Psoas muscle (tissue), 7 donors: ENCODE measurements at regions not wholly inside any gene's neighbourhood (a gene's known extent, or its start where the extent isn't known, plus 50 kb on each side); places are given as distances from the start of the nearest gene placed in this dataset.

Source experiments
- ATAC-seq, 4 donors: fragments of 200-7000 bp; cut with Tn5 transposase; one replicate each; pipeline ENCODE4 v1.9.1; 2020; ENCODE audit warnings: moderate library complexity in 3 of 4, mild to moderate bottlenecking in 2 of 4
- DNase-seq, 2 donors: peaks; one replicate each; pipeline ENCODE4 v3.0.0-alpha.2; 2020
- H3K27ac ChIP-seq: fragments of 200-600 bp; one replicate; pipeline ENCODE4 v1.8.0; 2022
- H3K27me3 ChIP-seq, 3 donors: fragments of 200-600 bp in 1 of 3; one replicate each; pipeline versions ENCODE4 v1.6.1 to v1.8.0; 2013 to 2022; ENCODE audit warnings: low read length in 2 of 3, mild to moderate bottlenecking in 2 of 3, moderate library complexity in 1 of 3; ENCODE audit not compliant: insufficient read depth in 3 of 3
- H3K36me3 ChIP-seq, 2 donors: fragments of 200-600 bp in 1 of 2; one replicate each; pipeline versions ENCODE4 v1.6.1 to v1.8.0; 2013 to 2022; ENCODE audit warnings: low read depth in 1 of 2, mild to moderate bottlenecking in 1 of 2, moderate library complexity in 1 of 2; ENCODE audit not compliant: insufficient read depth in 1 of 2
- H3K4me1 ChIP-seq: fragments of 200-600 bp; one replicate; pipeline ENCODE4 v1.8.0; 2022
- H3K4me3 ChIP-seq: fragments of 200-600 bp; one replicate; pipeline ENCODE4 v1.8.0; 2022; ENCODE audit warnings: mild to moderate bottlenecking
- H3K9me3 ChIP-seq: fragments of 200-600 bp; one replicate; pipeline ENCODE4 v1.8.0; 2022
- WGBS, 3 donors: extraction: QIAGEN DNeasy Blood & Tissue Kit; methylation state at CpG; one replicate each; pipeline versions ENCODE4 v1.1.6 to v1.1.7; 2013; 5-methylcytosine and 5-hydroxymethylcytosine counted together
- intact Hi-C, 2 donors: fragments of 100-400 bp; cut with DNase I; formaldehyde crosslinking; loops; one replicate each; pipeline versions ENCODE4 v1.11.0 to v1.14.2; 2022
- TF ChIP-seq, protein P1 (sequence below): fragments of 200-600 bp; IDR thresholded peaks from one replicate; pipeline ENCODE4 v1.8.0; 2022; ENCODE audit warnings: antibody characterized with exemption
- donor health status: healthy with polysubstance abuse.
- donor health status: DM: no; HTN: no; CAD: no; lungs with moderate emphysema.
- donor health status: Bipolar disorder and iron deficiency.
- donor health status: healthy.
- donor health status: DM: yes; HTN: yes; CAD: no.
- donor health status: DM: no; HTN: no; CAD: no.
- donor health status: DM: yes; HTN: yes; CAD: no.

DNA sequence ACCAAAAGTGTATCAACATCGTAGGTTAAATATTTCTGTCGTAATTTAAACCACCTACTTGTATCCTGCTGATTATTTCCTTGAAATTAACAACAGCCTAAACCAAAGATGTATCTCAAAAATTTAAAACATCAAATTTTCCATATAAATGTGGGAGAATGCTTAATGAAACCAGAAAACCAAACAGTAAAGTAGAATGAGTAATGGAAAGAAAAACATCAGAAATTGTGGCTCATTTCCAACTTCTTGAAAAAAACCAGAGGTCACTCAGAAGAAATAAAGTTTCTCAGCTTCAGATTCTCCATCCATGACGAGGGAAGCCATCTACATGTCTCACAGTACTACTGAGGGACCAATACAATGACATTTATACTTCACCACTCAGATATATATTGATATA, 296.5 kb downstream of the NOL4 start:
- WGBS, 3 donors: 38 to 44% (median 43%) methylated on average over 3 of the region's 3 CpGs
- Histone ChIP-seq H3K27me3 (no peaks in the 10 kb centered on the region), H3K9me3 (no peaks in the 10 kb centered on the region), H3K36me3 (no peaks in the 10 kb centered on the region), H3K27ac (no peak overlapping the region), H3K4me3 (no peak overlapping the region), H3K4me1 (no peaks in the 10 kb centered on the region)
- intact Hi-C loops: no loop called here
- TF ChIP-seq, protein P1, sequence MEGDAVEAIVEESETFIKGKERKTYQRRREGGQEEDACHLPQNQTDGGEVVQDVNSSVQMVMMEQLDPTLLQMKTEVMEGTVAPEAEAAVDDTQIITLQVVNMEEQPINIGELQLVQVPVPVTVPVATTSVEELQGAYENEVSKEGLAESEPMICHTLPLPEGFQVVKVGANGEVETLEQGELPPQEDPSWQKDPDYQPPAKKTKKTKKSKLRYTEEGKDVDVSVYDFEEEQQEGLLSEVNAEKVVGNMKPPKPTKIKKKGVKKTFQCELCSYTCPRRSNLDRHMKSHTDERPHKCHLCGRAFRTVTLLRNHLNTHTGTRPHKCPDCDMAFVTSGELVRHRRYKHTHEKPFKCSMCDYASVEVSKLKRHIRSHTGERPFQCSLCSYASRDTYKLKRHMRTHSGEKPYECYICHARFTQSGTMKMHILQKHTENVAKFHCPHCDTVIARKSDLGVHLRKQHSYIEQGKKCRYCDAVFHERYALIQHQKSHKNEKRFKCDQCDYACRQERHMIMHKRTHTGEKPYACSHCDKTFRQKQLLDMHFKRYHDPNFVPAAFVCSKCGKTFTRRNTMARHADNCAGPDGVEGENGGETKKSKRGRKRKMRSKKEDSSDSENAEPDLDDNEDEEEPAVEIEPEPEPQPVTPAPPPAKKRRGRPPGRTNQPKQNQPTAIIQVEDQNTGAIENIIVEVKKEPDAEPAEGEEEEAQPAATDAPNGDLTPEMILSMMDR: no peak
- ATAC-seq (no peak), DNase-seq (no peak)

DNA sequence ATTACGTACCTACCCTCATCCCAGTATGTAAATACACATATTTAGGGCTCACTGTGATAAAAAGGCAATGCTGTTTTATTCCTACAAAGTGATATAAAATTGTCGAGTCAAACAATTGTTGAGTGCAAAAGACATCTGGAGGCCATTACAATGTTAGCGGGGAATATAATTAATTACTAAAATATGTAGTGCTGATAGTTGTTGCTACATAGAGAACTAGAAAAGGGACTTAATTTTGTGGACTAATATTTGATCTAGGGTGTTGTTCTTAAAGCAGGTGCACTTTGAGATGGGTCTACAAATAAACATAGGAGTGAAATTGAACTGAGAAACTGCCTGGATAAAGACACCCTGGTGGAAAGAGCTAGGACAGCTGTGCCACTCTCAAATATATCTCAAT, 300.1 kb downstream of the NOL4 start:
- DNase-seq (no peak), ATAC-seq (no peak)
- intact Hi-C loops: no loop called here
- Histone ChIP-seq H3K4me3 (no peak overlapping the region), H3K4me1 (no peaks in the 10 kb centered on the region), H3K36me3 (no peaks in the 10 kb centered on the region), H3K9me3 (no peaks in the 10 kb centered on the region), H3K27ac (no peak overlapping the region), H3K27me3 (no peaks in the 10 kb centered on the region)
- 83 to 88% (median 84%) methylated on average over 3 of the region's 3 CpGs for WGBS, 3 donors
- TF ChIP-seq, protein P1: no peak

DNA sequence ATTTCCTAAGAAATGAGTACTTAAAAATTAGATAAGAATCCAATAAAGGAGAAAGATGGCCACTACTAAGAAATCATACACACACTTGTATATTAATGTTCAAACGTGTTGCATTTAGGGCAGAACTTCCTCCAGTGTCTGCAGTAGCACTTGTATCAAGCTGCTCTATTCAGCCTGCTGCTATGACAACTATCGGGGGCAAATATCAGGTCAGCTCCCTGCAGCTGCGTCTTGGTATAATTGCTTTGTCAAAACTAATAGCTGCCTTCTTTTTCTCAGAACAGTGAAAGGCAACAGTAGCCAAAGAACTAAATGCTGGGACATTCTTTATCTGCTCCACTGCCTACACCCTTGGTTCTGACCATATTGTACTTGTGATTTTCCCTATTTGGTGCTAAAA, 300.7 kb downstream of the NOL4 start:
- TF ChIP-seq, protein P1: no peak
- H3K4me3 ChIP-seq: no peak overlapping the region
- intact Hi-C loops: no loop called here
- H3K9me3 ChIP-seq: no peaks in the 10 kb centered on the region
- no peaks in the 10 kb centered on the region for H3K4me1 ChIP-seq
- no peak for DNase-seq
- H3K27me3 ChIP-seq: no peaks in the 10 kb centered on the region
- no peaks in the 10 kb centered on the region for H3K36me3 ChIP-seq
- ATAC-seq: no peak
- H3K27ac ChIP-seq: no peak overlapping the region
- WGBS, 3 donors: 47 to 56% (median 50%) methylated on average over 3 of the region's 3 CpGs

DNA sequence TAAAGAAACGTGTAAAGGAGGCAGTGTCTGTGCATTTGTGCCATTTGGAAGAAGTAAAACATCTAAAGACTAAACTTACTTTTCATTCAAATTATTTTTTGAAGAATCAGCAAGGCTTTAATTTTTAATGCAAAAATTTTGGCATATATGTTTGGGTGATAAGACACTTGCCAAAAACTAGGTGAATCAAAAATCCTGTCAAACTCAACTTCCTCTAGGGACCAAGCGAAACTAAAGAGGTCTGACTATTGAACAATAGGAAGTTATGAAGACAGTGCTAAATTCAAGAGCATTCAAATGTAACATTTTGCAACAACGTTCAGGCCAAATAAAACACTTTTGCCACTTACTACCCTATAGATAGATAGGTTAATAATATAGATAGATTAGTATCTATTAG, 306.1 kb downstream of the NOL4 start:
- intact Hi-C loops: no loop called here
- Histone ChIP-seq H3K9me3 (no peaks in the 10 kb centered on the region), H3K27me3 (no peaks in the 10 kb centered on the region), H3K27ac (no peak overlapping the region), H3K4me3 (no peak overlapping the region), H3K4me1 (no peaks in the 10 kb centered on the region), H3K36me3 (no peaks in the 10 kb centered on the region)
- TF ChIP-seq, protein P1: no peak
- DNase-seq: no peak
- ATAC-seq: no peak
- WGBS, 3 donors: 66 to 70% (median 68%) methylated on average over 3 of the region's 3 CpGs

DNA sequence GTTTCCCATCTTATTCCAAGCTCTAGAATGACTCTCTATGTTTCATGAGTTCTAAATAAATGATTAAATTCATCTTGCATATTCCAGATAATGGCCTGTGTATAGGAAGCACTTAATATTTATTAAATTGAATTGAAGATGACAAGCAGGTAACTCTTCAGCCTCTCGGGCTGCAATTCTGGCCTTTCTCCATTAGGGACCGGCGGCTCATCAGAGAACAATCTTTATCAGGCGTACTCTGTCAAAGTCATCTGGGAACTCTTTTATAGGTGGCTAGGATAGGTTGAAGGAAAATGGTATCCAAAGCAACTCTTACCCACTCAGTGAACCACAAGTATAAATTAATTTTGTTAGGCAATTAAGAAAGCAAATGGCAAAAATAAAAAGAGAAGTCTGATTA, 308.5 kb downstream of the NOL4 start:
- WGBS, 3 donors: 77 to 84% (median 84%) methylated on average over 4 of the region's 4 CpGs
- TF ChIP-seq, protein P1: no peak
- no peaks in the 10 kb centered on the region for H3K4me1 ChIP-seq
- H3K4me3 ChIP-seq: no peak overlapping the region
- no peak overlapping the region for H3K27ac ChIP-seq
- ATAC-seq: no peak
- H3K36me3 ChIP-seq: no peaks in the 10 kb centered on the region
- H3K9me3 ChIP-seq: no peaks in the 10 kb centered on the region
- DNase-seq: no peak
- H3K27me3 ChIP-seq: no peaks in the 10 kb centered on the region
- intact Hi-C loops: no loop called here
